ENCODE measurements at regions not wholly inside any gene's neighbourhood (a gene's known extent, or its start where the extent isn't known, plus 50 kb on each side); places are given as distances from the start of the nearest gene placed in this dataset.

GRCh38 chr3:95120921-95121320 is 1058.1 kb downstream of the NSUN3 start:
- Histone ChIP-seq H3K4me3 (ENCODE audit: low read depth, low read length, poor library complexity, severe bottlenecking) (no peak overlapping the region), H3K27me3 (replicated peaks; ENCODE audit: insufficient read depth, low read depth, low read length, poor library complexity) (no peaks in the 10 kb centered on the region), H3K36me3 (ENCODE audit: insufficient read depth, low read length, poor library complexity, severe bottlenecking) (no peaks in the 10 kb centered on the region), H3K27ac (ENCODE audit: low read depth, low read length, poor library complexity, severe bottlenecking) (no peak overlapping the region), H3K4me1 (ENCODE audit: insufficient read depth, low read length, poor library complexity, severe bottlenecking) (no peaks in the 10 kb centered on the region), H3K9me3 (ENCODE audit: low read depth, low read length, poor library complexity, severe bottlenecking) (peaks cover 5% of the 10 kb centered on the region)
- DNase-seq (ENCODE audit: low spot score): no peak
- intact Hi-C loops (cut with micrococcal nuclease; ENCODE audit: unreplicated experiment): no loop called here
- no TSS peak for BruUV-seq (replicated peaks)
- ChIA-PET CTCF (no interaction called here), POLR2A (ENCODE audit: low non-redundant PET) (no interaction called here)
- TF ChIP-seq EZH2 (IDR thresholded peaks at IDR 0.05; ENCODE audit: borderline replicate concordance, low read depth, low read length, poor library complexity, severe bottlenecking): no peak
- TF ChIP-seq, protein P1, sequence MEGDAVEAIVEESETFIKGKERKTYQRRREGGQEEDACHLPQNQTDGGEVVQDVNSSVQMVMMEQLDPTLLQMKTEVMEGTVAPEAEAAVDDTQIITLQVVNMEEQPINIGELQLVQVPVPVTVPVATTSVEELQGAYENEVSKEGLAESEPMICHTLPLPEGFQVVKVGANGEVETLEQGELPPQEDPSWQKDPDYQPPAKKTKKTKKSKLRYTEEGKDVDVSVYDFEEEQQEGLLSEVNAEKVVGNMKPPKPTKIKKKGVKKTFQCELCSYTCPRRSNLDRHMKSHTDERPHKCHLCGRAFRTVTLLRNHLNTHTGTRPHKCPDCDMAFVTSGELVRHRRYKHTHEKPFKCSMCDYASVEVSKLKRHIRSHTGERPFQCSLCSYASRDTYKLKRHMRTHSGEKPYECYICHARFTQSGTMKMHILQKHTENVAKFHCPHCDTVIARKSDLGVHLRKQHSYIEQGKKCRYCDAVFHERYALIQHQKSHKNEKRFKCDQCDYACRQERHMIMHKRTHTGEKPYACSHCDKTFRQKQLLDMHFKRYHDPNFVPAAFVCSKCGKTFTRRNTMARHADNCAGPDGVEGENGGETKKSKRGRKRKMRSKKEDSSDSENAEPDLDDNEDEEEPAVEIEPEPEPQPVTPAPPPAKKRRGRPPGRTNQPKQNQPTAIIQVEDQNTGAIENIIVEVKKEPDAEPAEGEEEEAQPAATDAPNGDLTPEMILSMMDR (conservative IDR thresholded peaks at IDR 0.05; ENCODE audit: low read depth, low read length): no peak

GRCh38 chr3:95123104-95123503 is 1060.2 kb downstream of the NSUN3 start:
- intact Hi-C loops (cut with micrococcal nuclease; ENCODE audit: unreplicated experiment): no loop called here
- ChIA-PET POLR2A (ENCODE audit: low non-redundant PET) (no interaction called here), CTCF (no interaction called here)
- no peaks in the 10 kb centered on the region for H3K36me3 ChIP-seq (ENCODE audit: insufficient read depth, low read length, poor library complexity, severe bottlenecking)
- no peak for DNase-seq (ENCODE audit: low spot score)
- no peak overlapping the region for H3K27ac ChIP-seq (ENCODE audit: low read depth, low read length, poor library complexity, severe bottlenecking)
- BruUV-seq (replicated peaks): no TSS peak
- no peak overlapping the region for H3K4me3 ChIP-seq (ENCODE audit: low read depth, low read length, poor library complexity, severe bottlenecking)
- TF ChIP-seq, protein P1 (conservative IDR thresholded peaks at IDR 0.05; ENCODE audit: low read depth, low read length): no peak
- TF ChIP-seq EZH2 (IDR thresholded peaks at IDR 0.05; ENCODE audit: borderline replicate concordance, low read depth, low read length, poor library complexity, severe bottlenecking): no peak
- H3K4me1 ChIP-seq (ENCODE audit: insufficient read depth, low read length, poor library complexity, severe bottlenecking): no peaks in the 10 kb centered on the region
- H3K9me3 ChIP-seq (ENCODE audit: low read depth, low read length, poor library complexity, severe bottlenecking): peaks cover 9% of the 10 kb centered on the region
- no peaks in the 10 kb centered on the region for H3K27me3 ChIP-seq (replicated peaks; ENCODE audit: insufficient read depth, low read depth, low read length, poor library complexity)

DNA sequence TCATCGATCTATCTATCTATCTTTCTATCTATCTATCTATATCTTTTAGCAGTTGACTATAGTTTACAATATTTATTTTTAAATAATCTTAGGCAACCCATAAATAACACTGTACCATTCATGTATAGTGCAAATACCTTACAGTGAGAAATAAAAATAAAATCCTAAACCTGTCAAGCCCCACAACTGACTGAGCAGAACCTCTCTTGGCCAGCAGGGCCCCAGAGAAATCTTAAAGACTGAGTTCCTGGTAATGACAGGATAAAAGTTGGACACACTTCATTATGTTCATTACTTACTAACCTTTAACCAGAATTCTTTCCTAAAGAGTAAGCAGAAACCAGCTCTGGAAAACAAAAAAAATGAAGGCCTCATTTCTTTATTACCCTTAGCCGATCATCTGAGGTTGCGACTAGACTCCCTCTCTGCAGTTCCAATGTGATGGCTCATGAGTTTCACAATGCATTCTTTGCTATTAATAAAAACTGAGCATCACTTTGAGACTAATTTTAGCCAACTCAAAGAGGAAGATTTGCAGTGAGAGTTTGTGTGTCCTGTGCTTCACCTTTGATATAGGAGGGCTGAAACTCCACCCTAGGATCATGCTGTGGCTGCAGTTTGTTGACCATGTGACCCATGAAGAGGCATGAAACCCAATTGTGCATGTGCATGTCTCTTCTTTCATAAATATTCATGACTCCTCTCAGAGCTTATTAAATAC is 1072.0 kb downstream of the NSUN3 start:
- Histone ChIP-seq H3K4me1 (ENCODE audit: insufficient read depth, low read length, poor library complexity, severe bottlenecking) (no peaks in the 10 kb centered on the region), H3K9me3 (ENCODE audit: low read depth, low read length, poor library complexity, severe bottlenecking) (peaks cover 19% of the 10 kb centered on the region), H3K27me3 (replicated peaks; ENCODE audit: insufficient read depth, low read depth, low read length, poor library complexity) (no peaks in the 10 kb centered on the region), H3K36me3 (ENCODE audit: insufficient read depth, low read length, poor library complexity, severe bottlenecking) (no peaks in the 10 kb centered on the region), H3K27ac (ENCODE audit: low read depth, low read length, poor library complexity, severe bottlenecking) (no peak overlapping the region), H3K4me3 (ENCODE audit: low read depth, low read length, poor library complexity, severe bottlenecking) (no peak overlapping the region)
- no peak for DNase-seq (ENCODE audit: low spot score)
- ChIA-PET POLR2A (ENCODE audit: low non-redundant PET) (no interaction called here), CTCF (no interaction called here)
- TF ChIP-seq, protein P1 (conservative IDR thresholded peaks at IDR 0.05; ENCODE audit: low read depth, low read length): no peak
- no peak for TF ChIP-seq EZH2 (IDR thresholded peaks at IDR 0.05; ENCODE audit: borderline replicate concordance, low read depth, low read length, poor library complexity, severe bottlenecking)
- intact Hi-C loops (cut with micrococcal nuclease; ENCODE audit: unreplicated experiment): no loop called here
- BruUV-seq (replicated peaks): no TSS peak

Data from A673 (cell line).